ENCODE measurements at regions not wholly inside any gene's neighbourhood (a gene's known extent, or its start where the extent isn't known, plus 50 kb on each side); places are given as distances from the start of the nearest gene placed in this dataset.

GRCh38 chr4:152104901-152105357 lies 344.1 kb upstream of the GATB start:
- TF ChIP-seq YY1 (IDR thresholded peaks at IDR 0.05; ENCODE audit: low read depth) (no peak), TAF1 (IDR thresholded peaks at IDR 0.05; ENCODE audit: low read depth) (no peak), CREB1 (IDR thresholded peaks at IDR 0.05; ENCODE audit: low read depth) (no peak), RAD21 (IDR thresholded peaks at IDR 0.05; ENCODE audit: low read depth) (no peak), EP300 (IDR thresholded peaks at IDR 0.05; ENCODE audit: borderline replicate concordance) (no peak), FOXM1 (IDR thresholded peaks at IDR 0.05; ENCODE audit: borderline replicate concordance, low read depth) (no peak), CEBPB (IDR thresholded peaks at IDR 0.05) (no peak)
- TF ChIP-seq, protein P1, sequence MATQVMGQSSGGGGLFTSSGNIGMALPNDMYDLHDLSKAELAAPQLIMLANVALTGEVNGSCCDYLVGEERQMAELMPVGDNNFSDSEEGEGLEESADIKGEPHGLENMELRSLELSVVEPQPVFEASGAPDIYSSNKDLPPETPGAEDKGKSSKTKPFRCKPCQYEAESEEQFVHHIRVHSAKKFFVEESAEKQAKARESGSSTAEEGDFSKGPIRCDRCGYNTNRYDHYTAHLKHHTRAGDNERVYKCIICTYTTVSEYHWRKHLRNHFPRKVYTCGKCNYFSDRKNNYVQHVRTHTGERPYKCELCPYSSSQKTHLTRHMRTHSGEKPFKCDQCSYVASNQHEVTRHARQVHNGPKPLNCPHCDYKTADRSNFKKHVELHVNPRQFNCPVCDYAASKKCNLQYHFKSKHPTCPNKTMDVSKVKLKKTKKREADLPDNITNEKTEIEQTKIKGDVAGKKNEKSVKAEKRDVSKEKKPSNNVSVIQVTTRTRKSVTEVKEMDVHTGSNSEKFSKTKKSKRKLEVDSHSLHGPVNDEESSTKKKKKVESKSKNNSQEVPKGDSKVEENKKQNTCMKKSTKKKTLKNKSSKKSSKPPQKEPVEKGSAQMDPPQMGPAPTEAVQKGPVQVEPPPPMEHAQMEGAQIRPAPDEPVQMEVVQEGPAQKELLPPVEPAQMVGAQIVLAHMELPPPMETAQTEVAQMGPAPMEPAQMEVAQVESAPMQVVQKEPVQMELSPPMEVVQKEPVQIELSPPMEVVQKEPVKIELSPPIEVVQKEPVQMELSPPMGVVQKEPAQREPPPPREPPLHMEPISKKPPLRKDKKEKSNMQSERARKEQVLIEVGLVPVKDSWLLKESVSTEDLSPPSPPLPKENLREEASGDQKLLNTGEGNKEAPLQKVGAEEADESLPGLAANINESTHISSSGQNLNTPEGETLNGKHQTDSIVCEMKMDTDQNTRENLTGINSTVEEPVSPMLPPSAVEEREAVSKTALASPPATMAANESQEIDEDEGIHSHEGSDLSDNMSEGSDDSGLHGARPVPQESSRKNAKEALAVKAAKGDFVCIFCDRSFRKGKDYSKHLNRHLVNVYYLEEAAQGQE (IDR thresholded peaks at IDR 0.05; ENCODE audit: low read depth): no peak
